D721Med (cell line): ENCODE measurements at regions not wholly inside any gene's neighbourhood (a gene's known extent, or its start where the extent isn't known, plus 50 kb on each side); places are given as distances from the start of the nearest gene placed in this dataset.

Experiments used
- DNase-seq: peaks from one replicate; pipeline ENCODE4 v3.0.0; 2011; ENCODE audit warnings: low spot score; ENCODE audit not compliant: insufficient read length
- FAIRE-seq: peaks from 2 replicates; lab custom pipeline; 2011; peaks lifted over from hg19 to GRCh38; lab: Jason Lieb, UNC
- CTCF ChIP-seq: IDR thresholded peaks from 2 replicates; pipeline ENCODE4 v1.5.1; 2012; ENCODE audit warnings: mild to moderate bottlenecking, control low read depth; ENCODE audit not compliant: insufficient read depth; ENCODE audit errors: missing control alignments

GRCh38 chr4:171221181-171221580, 592.0 kb upstream of the GALNTL6 start:
- FAIRE-seq = peak; percentile 87
- no peak for TF ChIP-seq CTCF
- no peak for DNase-seq

DNA sequence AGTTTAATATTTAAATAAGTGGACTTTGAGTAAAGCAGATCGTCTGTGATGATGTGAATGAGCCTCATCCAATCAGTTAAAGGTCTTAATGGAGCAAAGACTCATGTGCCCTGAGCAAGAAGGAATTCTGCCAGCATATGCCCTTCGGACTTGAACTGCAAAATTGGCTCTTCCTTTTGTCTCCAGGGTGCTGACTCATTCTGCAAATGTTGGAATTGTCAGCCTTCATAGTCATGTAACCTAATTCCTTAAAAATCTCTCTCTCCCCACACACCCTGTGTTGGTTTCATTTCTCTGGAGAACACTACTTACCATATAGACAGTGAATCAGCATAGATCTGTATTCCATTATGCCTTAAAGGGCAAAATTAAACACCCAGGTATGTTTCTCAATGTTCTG, 609.8 kb upstream of the GALNTL6 start:
- DNase-seq (no peak), FAIRE-seq (no peak)
- no peak for TF ChIP-seq CTCF

- no peak for FAIRE-seq
- DNase-seq = no peak
- no peak for TF ChIP-seq CTCF
Measured at GRCh38 chr4:171202908-171203307, 610.3 kb upstream of the GALNTL6 start.

GRCh38 chr4:171186700-171187099, 626.5 kb upstream of the GALNTL6 start:
- no peak for TF ChIP-seq CTCF
- DNase-seq (no peak), FAIRE-seq (no peak)

- no peak for TF ChIP-seq CTCF
- DNase-seq (no peak), FAIRE-seq (no peak)
Measured at GRCh38 chr4:171181090-171181489, 632.1 kb upstream of the GALNTL6 start.

- no peak for TF ChIP-seq CTCF
- FAIRE-seq (no peak), DNase-seq (no peak)
Measured at GRCh38 chr4:171170671-171171070, 642.5 kb upstream of the GALNTL6 start.

DNA sequence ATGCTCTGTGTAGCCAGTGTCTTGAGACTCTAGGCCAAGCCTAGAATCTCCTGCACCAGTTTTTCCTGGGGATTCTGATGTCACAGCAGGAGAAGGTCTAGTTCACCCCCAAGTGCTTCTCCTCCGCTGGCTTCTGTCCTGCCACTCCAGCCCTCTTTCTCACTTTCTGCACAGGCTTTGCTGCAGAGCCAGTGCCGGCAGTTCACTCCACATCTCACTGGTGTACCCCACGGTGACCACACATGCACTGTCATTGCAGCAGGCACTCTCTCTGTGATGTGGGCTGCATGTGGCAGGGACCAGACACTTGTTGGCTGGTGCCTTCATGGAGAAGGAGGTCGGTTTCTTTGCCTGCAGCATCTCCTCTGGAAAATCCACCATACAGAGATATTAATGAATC, 643.8 kb upstream of the GALNTL6 start:
- DNase-seq (no peak), FAIRE-seq (no peak)
- TF ChIP-seq CTCF = no peak
